HG02642 (cell line): ENCODE measurements at regions not wholly inside any gene's neighbourhood (a gene's known extent, or its start where the extent isn't known, plus 50 kb on each side); places are given as distances from the start of the nearest gene placed in this dataset.
"Not testable (repeated sequence)": the region's sequence is repeated elsewhere in the genome, so short reads cannot be mapped to it uniquely, and the experiment has no call there.

Experiments used
- ATAC-seq: cut with Tn5 transposase; IDR thresholded peaks from one replicate; pipeline ENCODE4 v1.9.1; 2021; ENCODE audit warnings: mild to moderate bottlenecking; ENCODE audit not compliant: unreplicated experiment, poor library complexity

DNA sequence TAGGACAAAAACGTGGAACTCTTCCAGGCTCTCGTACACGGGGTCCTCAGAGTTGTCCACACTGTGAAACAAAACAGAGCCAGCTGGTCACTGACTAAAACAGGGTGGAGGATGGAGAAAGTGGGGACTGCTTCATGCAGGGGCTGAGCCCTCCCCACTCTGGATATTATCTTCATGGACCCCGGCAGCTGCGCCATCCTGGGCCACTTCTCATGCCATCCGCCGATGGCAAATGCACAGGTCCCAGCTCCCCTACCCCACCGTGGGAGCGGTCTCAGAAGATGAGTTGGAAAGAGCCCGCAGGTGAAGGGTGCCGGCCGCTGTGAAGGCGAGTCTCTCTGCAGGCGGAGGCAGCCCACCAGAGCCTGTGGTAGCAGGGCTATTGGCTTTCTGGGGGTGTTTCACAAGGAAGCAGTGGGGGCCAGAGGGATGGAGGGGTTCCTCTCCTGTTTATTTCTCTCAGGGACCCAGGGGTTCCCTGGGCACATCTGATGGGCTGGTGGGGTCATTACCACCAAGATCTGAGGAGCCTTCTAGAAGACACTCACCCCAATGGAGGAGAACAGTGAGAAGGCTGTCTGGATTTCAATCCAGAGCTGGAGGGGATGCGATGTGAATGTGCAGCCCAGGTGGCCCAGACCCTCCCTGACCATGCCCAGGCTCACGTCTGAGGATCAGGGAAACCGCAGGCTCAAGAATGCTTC is 177.3 kb downstream of the KLF13 start:
- no peak for ATAC-seq

DNA sequence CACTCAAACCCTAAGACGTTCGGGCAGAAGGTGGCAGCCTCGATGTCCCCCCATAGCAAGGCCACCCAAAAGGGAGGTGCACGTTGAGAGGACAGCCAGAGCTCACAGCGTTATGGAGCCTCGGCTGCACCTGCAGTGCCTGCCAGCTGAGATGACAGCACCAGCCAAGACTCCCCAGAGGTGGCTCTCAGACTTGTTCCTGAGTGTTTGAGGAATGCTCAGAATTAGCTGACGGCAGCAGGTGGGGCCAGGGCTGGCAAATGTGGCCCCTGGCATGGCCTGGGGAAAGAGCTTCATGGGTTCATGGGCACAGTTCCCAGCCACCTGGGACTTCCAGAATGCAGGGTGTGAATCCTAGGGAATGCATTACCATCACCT is 177.8 kb downstream of the KLF13 start:
- ATAC-seq, result no peak

DNA sequence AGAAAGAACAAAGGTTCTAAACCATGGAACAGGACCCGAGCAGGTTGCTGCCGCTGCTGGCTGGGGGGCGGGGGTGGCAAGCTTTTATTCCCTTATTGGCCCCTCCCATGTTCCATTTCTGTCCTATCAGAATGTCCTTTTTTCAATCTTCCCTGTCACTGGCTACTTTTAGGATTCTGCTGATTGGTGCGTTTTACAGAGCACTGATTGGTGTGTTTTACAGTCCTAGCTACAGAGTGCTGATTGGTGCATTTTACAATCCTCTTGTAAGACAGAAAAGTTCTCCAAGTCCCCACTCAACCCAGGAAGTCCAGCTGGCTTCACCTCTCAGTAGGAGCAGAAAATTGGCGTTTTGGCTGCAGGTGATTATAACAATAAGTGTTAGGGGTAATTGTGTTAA is 180.9 kb downstream of the KLF13 start:
- ATAC-seq, result not testable (repeated sequence)

DNA sequence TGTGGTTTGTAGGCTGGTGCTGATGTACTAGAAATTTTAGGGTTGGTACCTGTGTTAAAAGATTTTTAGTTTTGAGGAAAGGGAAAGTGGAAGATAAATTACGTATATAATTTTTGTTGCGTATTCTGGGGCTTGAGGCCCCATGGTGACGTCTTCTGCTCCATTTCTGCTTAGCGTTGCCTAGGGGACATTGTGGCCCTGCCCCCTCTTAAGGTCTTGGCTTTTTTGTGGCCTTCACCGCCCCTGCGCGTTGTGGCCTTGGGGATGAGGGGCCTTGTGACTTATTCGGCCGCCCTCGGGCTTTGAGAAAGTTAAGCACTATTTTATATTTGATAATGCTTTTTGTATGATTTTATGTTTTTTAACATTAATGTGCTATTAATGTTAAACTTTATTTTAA is 182.0 kb downstream of the KLF13 start:
- ATAC-seq, result no peak

DNA sequence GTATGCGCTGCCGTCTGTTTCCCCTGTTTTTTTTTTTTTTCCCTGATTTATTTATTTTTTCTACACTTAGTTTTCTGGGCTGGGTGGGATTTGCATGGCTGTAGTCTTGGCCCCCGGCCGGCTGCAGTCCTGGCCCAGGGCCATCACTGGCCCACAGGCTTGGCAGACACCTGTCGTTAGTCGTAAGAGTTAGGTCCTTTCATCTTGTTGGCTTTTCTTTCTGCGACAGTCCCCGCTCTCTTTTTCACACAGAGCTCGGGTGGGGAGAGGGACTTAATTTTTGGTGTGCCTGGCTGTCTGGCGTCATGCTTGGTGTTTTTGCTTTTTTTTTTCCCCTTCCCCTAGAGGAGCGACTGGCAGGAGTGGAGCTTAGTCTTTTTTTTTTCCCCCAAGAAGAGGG is 183.4 kb downstream of the KLF13 start:
- ATAC-seq, result no peak

DNA sequence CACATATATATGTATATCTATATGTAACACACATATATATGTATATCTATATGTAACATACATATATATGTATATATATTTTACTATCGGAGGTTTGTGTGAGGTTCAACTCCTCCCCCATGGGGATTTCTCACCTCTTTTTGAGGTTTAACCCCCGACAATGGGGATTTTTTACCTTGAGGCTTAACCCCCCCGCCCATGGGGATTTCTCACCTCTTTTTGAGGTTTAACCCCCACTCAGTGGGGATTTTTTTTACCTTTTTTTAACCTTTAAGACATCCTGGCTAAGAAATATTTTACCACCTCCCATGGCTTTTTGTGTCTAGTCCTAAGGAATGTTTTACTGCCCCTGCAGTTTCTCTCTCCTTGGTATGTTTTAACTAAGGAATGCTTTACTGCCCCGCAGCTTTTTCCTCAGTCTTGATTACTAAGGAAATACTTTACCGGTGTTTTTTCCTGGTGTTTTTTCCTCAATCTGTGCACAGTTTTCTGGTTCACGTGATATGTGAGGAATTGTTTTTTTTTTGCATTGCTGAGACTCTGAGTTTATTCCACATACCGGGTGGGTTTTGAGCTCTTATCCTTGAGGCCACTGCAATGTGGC is 185.2 kb downstream of the KLF13 start:
- no peak for ATAC-seq

DNA sequence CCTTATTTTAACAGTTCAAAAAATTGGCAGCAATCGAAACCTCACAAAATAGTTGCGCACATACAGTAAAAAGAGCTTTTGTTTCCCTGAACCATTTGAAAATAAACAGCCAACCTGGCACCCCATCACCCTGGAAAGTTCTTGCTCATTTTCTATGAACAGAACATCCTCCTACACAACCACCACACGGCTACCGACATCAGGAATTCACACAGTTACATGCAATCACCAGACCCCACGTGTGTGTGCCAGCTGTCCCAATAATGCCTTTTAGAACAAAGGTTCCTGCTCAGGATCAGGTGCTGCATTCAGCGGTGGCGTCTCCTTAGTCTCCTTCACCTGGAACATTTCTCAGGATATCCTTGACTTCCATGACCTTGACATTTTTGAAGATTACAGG is 186.5 kb downstream of the KLF13 start:
- no peak for ATAC-seq

DNA sequence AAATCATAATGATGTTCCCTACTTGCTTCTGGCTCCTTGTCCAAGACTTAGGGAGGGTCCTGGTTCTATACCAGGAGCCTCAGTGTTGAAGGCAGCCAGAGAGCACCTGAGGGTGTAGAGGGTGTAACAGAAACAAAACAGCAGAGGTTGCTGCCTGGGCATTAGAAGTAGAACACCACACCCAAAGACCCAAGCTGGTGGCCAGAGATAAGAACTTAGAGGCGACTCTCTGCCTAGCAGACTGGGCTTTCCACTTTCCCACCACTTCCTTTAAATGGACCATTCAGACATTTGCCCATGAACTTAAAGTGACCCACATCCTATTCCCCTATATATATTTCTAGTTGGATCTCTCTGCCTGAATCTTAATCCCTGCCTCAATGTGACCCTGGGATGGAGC is 189.8 kb downstream of the KLF13 start:
- ATAC-seq, result no peak

DNA sequence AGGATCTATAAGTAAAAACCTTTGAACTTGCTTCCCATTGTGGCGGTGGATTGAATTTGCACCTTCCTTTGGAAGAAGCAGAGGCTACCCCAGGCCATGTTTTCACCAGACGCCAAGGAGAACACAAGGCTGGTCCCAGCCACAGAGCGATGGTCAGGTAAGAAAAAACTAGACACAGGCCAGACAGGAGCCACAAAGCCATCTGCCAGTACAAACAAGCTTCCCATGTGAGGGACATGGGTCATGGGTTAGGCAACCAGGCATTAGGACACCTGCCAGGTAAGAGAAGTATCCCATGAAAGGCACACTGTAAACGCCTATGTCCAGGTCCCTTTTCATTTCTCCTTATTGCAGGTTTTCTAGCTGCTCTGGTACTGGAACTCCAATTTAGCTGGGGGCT is 190.2 kb downstream of the KLF13 start:
- no peak for ATAC-seq

DNA sequence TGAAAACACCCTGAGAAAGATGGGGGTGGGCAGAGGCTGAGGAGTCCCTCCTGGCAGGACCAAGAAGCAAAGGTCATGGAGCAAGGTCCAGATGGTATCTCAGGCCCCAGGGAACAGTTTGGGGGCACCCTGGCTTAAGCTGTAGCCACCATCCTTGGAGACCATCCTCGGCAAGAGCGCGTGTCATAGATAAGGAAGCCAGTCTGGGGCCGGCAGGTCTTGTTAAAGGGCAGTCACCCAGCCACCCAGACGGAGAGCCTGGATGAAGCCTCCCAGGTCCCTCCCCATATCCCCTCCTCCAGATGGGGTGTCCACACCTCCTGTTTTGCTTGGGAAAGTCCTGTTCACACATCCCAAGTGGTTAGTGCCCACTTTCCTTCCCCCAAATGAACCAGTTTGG is 191.1 kb downstream of the KLF13 start:
- no peak for ATAC-seq

DNA sequence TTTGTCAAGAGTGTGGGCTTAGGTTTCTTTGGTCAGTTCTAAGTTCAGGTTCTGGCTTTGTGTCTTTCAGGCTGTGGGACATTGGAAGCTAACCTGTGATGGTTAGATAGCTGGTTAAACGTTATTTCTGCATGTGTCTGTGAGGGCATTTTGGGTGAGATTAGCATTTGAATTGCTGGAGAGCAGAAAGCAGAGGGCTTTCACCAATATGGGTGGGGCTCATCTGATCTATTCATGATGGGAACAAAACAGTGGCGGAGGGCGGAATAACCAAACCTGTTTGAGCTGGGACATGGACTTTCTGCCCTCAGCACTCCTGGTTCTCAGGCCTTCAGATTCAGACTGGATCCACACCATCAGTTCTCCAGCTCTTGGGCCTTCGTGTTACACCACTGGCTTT is 195.4 kb downstream of the KLF13 start:
- no peak for ATAC-seq

DNA sequence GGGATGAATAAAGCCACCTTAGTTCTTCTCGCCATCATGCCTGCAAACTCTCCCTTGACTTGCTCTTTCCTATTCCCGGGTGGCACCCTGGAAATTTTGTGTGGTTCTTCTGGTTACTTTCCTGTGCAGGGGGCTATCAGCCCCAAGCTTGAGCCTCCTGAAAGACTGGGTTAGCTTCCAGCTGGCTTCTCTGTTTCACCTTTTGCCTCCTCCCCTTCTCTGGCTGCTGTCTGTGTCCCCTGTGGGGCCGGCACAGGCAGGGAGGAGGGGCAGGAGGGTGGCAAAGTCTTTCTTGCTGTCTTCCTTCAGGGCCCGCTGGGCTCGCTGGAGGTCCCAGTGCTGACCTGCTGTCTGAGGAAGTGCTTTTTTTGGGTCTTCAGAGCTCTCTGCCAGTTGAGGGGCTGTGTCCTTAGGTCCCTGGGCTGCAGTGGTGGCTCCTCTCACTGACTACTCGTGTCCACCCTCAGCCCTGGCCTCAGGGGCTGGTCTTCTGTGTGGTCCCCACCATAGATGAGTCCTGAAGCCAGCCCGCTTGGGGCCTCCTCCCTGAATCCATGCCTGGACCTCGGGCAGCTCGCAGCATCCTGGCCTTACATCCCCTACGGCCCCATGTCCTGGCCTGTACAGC is 196.5 kb downstream of the KLF13 start:
- no peak for ATAC-seq

DNA sequence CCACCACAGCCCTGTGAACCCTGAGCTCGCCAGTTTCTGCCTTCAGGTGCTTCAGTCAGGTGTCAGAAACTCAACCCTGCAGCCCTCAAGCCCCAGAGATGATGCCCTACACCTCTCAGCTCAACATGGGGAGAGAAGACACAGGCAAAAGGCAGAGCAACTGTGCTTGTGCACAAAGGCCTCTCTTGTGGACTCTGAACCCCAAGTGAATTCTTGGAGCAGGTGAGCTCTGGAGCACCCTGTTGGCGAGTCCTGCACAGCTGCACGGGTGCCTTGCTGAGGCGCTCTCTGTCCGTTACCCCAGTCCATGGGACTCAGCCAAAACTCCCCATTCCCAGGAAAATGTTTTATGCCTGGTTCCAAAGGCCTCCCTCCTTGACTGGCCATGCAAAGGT is 197.0 kb downstream of the KLF13 start:
- no peak for ATAC-seq

DNA sequence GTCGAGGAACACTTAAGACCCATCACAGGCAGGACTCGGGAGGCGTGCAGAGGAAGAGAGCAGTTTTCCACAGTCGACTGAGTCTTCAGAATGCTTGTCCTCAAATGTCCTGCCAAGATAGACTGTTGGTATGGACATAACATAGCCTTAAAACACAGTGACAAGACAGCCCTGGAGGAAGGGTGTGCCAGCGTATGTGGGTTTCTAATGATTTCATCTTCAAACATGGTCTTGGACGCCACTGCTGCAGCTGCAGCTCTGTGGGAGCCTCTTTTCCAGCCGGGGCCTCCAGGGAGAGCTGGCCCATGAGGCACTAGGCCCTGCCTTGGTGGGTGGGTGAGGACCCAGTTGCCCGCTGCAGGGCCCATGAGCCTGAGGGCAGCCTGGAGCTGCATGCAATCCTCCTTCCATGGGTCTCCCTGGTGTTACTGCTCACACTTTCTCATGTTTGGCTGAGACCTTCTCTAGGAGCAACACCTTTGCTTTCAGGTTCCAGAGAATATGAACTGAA is 198.6 kb downstream of the KLF13 start:
- no peak for ATAC-seq

DNA sequence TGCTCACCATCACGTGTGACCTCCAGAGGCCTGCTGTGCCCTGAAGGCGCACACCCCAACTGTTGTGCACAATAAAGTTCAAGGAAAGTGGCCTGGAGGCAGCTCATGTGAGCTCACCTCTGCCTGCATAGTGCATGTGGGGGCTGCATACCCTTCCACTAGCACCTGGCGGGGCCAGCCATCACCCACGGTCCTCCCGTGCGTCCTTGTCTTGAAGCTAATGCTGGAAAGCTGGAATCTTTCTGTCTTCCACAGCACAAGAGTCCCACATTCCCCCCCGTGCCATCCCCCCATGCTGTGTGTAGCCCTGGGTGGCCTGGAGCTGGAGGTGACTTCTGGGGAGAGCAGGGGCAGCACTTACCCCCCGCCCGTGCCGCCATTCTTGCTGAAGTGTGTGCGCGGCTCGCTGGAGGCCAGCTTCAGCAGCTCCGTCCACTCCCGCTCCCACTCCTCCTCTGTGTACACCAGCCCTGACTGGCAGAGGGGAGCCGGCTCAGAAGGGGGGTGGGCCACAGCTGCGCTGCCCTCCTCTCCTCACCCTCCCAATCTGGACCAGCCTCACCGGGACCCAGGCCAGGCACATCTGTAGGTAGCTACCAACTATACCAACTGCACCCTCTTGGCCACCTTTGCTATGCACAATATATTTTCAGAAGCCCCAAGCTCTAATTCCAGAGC is 199.5 kb downstream of the KLF13 start:
- no peak for ATAC-seq

DNA sequence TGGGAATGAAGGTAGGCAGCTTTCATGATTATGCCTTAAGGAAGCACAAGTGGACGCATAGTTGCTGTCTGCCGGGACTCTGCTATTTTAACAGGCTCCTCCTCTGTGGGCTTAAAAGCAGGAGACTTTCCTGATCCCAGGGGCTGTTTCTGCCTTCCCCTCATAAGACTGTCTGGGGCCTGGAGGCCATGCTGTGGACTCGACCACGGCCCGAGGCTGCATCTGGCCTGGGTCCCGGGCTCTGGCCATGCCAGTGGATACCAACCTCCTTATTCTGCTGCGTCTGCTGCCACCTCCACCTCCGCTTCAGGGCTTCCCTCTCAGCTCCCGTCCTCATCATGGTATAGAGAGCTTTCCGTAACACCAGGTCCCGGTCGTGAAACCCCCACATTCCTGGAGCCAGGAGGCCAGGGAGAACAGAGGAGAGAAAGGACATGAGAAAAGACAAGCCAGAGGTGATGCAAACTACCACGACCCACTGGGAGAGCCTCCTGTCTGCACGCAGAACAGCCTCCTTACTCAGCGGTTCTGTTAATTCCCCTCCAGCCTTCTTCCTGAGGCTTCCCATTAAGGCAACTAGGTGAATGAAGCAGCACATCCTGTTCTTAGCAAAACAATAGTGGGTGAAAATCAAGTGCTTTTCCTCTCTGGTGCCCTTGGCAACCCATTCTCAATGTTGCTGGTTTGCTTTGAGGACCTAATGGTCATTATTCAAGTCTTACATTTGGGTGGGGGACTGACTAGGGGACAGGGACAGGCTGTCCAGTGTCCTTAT is 200.5 kb downstream of the KLF13 start:
- ATAC-seq, result no peak

DNA sequence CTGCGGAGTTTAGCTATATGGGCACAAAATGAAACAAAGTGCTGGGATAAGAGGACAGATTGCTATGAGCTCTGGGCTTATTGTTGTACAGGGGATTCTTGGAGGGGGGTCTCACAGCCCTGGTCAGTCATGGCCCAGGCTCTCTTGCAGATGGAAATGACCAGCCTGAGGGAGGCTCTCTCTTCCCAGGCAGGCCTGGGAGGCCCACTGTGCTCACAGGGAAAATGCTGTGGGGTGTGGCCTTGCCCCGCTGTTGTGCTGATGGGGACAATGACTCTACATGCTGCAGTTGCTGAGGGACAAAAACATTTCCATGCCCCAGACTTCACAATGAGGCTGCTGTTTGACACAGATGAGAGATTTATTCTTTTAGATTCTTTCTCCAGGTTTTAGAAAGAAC is 202.2 kb downstream of the KLF13 start:
- ATAC-seq, result no peak

DNA sequence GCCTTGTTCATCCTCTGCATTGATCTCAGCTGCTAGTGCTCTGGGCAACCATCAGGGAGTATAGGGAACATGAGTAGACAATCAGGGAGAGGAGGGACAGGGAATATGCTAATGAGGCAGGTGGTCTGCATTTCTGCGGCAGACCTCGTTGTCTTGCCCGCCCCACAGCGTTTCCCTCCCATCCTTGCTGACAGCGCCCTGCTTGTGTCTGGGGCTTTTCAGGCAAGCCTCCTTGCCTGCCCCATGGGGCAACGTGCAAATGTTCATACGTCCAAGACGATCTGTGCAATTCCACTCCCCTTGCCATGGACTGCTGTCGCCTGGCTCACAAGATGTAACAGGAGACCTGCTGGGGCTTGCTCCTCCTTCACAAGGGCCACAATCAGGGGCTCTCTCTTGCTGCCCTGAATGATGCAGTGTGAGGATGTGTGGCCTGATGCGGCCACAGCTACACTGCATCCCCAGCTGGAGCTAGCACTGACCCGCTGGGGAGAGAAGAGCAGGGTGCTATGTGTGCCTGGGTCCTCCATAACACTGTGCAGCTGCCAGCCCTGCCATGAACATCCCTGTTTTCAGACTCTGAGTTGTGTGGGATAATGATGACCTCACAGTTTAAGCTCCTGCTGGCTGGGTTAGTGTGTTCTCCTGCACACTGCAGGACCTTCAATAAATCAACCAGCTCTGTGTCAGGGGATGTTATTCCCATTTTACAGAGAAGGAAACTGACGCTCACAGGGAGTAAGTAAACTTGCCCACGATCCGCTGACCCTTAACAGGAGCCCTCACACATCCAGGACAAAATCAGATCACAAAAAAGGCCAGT is 211.3 kb downstream of the KLF13 start:
- ATAC-seq, result no peak

DNA sequence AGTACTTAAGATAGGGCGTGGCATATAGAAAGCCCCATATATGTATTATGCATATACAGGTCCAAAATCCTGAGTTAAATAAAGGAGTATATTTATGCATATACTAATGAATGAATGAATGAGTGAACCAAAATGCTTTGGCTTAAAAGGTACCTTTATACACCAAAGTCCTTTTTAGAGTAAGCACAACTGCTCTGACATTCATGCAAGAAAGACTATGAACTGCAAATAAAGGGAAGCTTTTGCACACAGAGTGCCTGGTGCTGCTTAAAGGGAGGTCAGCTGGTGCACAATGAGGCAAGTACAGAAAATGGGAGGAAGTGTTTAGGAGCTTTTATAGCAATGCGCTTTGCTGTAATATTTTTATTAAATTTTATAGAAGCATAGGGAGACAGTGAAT is 214.0 kb downstream of the KLF13 start:
- no peak for ATAC-seq

DNA sequence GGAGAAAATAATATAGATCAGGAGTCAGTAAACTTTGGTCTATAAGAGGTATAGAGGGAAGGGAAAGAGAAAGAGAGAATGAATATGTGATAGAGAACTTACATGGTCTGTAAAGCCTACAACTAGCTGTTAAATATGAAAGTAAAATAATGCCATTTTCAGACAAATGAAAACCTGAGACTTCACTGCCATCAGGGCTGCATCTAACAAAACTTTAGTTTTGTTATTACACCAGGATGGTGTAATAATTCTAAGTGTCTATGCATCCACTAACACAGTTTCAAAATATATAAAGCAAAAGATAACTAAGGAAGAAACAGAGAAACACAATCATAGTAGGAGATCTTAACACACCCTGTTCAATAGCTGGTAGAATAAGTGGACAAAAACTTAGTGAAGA is 217.7 kb downstream of the KLF13 start:
- ATAC-seq, result no peak
